Left colon (tissue), 2 donors: ENCODE measurements at regions not wholly inside any gene's neighbourhood (a gene's known extent, or its start where the extent isn't known, plus 50 kb on each side); places are given as distances from the start of the nearest gene placed in this dataset.

ENCODE experiments used
- ATAC-seq: fragments of 200-7000 bp; cut with Tn5 transposase; one replicate; pipeline ENCODE4 v1.9.1; 2020; ENCODE audit warnings: mild to moderate bottlenecking, moderate library complexity
- DNase-seq, 2 donors: peaks; one replicate each; pipeline ENCODE4 v3.0.0-alpha.2; 2020
- intact Hi-C, 2 donors: fragments of 100-400 bp; cut with DNase I in 1 of 2; cut with micrococcal nuclease in 1 of 2; formaldehyde crosslinking; loops; one replicate each; pipeline versions ENCODE4 v1.11.2 to v1.14.0; 2022; cut with DNase I, micrococcal nuclease
- donor health status: DM: no; HTN: no; CAD: no.
- donor health status: DM: yes; HTN: yes; CAD: no.

DNA sequence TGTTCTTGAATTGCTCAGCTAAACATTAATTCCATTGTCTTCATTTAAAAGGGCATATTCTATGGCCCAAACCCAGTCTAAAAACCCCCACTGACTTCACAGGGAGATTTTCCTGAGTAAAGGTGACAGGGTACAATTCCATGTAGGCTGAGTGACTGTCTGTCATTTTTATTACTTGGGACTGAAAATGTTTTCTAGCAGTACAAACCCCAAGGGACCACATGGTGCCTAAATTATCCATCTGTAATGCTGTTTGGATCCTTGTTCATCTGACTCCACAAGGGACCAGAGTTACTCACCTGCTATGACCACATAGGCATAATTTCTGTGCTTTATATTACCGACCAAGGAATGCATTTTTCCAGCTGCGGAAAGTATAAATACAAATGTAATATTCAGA, 349.1 kb downstream of the ZNF608 start:
- intact Hi-C loops = no loop called here
- ATAC-seq (no peak), DNase-seq (no peak)

DNA sequence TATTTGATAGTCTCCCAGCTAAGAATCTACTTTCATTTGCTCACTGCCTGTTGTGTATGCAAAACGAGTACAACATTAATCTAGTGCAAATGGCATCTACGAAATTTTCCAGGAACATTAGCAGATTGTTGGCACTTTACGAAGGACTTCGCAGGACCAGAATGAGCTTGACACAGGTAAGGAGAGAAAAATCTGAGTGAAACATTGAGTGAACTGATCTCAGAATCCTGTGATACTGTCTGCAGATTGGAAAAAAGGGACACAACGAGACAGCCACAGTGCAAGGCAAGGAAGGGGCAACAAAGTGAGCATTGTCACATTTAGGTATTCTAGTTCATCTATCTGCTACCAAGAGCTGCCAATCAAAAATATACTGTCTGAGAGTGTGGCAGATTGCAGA, 350.5 kb downstream of the ZNF608 start:
- ATAC-seq (no peak), DNase-seq (no peak)
- intact Hi-C loops = no loop called here

- no peak for DNase-seq
These were observed 351.2 kb downstream of the ZNF608 start for GRCh38 chr5:124395287-124395686.

GRCh38 chr5:124394700-124395245, 351.7 kb downstream of the ZNF608 start:
- ATAC-seq (no peak), DNase-seq (no peak)
- intact Hi-C loops = no loop called here

More at GRCh38 chr5:124395287-124395686, 351.2 kb downstream of the ZNF608 start:
- ATAC-seq = no peak
- intact Hi-C loops = no loop called here

DNA sequence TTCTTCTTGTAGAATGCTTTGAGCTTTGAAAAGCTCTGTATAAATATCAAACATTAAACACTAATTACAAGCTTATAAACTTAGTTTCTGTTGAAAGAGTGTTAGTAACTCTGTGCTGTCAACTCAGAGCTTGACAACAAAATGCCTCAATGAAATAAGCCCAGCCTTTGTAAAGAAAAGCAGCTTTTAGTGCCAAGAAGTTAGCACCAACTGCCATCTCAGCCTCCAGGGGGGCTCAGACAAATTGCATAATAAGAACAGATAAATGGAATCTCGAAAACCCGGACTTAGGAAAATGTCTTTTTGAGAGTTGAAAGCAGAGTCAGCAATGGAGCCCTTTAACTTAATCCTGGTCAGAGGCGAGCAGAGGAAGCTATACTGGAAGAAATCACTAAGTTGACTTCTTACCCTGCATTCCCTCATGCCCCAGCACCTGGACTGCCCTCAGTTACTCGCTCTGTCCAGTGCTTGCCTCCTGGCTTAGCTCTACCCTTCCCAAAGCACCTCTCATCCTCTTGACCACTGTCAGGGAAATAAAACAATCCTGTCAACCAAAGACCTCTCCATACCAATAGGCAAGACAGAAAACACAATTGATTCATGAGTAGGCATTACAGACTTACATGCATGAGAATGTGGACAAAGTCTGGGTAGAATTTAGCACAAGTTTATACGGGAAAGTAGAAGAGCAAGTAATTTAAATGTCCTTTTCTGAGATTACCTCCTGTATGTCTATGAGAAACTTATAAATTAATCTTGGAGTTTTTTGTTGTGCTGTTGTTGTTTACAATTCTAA, 352.7 kb downstream of the ZNF608 start:
- ATAC-seq (no peak), DNase-seq (no peak)
- intact Hi-C loops = no loop called here

DNA sequence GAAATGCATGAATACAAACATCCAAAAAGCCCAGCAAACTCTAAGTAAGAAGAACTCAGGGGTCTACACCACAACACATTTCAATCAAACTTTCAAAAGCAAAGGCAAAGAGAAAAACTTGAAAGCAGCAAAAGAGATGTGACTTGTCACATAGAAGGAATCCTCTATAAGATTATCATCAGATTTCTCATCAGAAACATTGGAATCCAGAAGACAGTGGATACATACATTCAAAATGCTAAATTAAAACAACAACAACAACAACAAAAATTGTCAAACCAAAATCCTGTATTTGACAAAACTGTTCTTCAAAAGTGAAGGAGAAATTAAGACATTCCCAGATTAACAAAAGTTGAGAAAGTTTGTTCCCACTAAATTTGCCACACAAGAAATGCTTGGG, 362.7 kb downstream of the ZNF608 start:
- ATAC-seq = no peak
- intact Hi-C loops = no loop called here
- no peak for DNase-seq

DNA sequence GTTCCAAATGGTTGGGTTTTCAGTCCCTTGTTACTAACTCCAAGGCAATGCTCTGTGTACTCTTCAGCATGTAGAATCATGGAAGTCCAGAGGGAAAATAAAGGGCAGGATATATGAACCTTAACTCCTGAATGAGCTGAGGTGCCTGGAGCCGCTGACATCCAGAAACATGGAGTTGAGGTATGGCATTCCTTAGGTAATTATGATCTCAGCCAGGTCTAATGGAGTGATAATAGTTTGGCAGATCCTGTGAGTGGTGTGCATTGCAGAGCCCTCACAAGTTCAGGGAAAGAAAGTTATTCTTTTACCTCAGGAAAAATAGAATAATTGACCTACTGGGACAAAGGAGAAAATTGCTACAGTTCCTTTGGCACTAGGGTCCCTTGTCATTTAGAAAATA, 369.1 kb downstream of the ZNF608 start:
- no peak for ATAC-seq
- no peak for DNase-seq
- intact Hi-C loops = no loop called here

GRCh38 chr5:124373883-124374282, 372.6 kb downstream of the ZNF608 start:
- ATAC-seq = no peak
- intact Hi-C loops = no loop called here
- DNase-seq = no peak

DNA sequence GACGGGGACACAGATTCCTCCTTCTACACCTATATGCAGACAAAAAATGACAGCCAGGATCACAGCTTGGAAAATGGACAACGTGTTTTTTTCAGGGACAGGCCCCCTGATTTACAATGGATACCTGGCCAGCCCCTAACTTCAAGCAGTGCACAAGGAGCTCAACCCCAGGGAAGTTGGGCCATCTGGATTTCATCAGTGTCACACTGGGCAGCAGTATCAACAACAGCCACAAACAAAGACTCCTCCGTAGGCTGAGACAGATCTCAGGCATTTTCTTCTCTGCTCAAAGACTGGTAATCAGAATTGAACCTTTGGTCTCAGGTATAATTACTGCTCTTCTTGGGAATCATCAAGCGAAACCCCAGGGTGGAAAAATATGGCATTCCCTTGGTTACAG, 374.0 kb downstream of the ZNF608 start:
- intact Hi-C loops = no loop called here
- DNase-seq = no peak
- ATAC-seq = no peak

DNA sequence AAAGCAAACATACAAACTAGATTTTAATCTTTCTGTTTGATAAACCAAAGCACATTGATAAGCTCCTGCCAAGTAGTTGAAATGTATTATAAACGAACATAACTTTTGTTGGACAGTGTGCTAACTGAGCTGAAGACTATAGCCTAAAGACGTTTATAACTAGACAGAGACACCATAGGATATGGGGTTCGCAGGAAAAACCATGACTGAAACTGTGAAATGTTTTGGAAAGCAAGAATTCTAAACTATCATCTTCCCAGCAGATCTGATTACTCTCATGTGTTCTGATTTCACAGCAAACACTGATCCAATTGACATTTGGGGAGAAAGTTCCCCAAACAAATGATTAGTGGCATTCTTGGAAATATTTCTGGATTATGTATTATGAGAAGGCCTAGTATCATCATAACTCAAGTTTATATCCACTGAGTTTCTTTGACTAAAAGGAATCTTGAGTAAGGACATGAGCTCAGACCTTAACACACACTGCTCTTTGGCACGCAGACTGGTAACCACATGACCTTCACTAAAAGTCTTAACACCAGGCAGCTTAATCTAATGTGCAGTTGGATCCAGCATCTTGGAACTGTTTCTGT, 375.2 kb downstream of the ZNF608 start:
- intact Hi-C loops = no loop called here
- DNase-seq (peak in 1 of 2 donors; percentile 14), ATAC-seq (no peak)

GRCh38 chr5:124370601-124371000, 375.8 kb downstream of the ZNF608 start:
- DNase-seq (no peak), ATAC-seq (no peak)
- intact Hi-C loops = no loop called here

GRCh38 chr5:124365361-124365801, 381.1 kb downstream of the ZNF608 start:
- intact Hi-C loops = no loop called here
- no peak for DNase-seq
- no peak for ATAC-seq

DNA sequence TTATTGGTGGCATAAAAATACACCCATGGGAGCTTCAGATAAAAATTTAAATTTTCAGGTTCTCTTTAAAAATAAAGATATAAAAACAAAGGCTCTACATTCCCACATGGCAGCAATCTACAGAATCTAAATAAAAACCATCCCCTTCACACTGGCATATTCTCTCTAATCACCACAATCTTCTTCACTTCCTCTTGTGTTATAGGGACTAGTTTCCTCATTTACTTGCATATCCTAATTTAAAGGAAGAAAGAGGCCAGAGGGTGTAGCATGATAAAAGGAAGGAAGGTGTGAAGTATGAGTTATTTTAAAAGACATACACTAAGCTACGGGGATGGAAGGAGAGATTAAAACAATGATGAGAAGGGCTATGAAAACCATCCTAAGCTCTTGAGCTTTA, 390.5 kb downstream of the ZNF608 start:
- intact Hi-C loops = no loop called here
- ATAC-seq = no peak
- DNase-seq = no peak

DNA sequence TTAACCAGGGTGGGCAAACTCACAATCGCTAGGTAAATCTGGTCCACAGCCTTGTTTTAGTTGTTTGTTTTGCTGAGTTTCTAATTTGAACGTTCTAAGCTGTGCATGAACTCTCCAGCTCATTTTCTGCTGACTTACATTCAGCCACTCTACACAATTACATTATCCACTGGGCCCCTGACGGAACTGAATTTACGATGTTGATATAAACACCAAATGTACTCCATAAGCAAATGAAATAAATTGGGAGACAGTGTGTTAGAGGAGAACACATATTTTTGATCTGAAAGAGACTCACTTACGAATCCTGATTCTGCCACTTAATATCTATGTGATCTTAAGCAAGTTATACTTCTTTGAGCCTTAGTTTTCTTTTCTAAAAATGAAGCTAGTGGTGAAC, 393.4 kb downstream of the ZNF608 start:
- ATAC-seq = no peak
- DNase-seq = no peak
- intact Hi-C loops = no loop called here

GRCh38 chr5:124352312-124352711, 394.1 kb downstream of the ZNF608 start:
- ATAC-seq (no peak), DNase-seq (no peak)
- intact Hi-C loops = no loop called here

DNA sequence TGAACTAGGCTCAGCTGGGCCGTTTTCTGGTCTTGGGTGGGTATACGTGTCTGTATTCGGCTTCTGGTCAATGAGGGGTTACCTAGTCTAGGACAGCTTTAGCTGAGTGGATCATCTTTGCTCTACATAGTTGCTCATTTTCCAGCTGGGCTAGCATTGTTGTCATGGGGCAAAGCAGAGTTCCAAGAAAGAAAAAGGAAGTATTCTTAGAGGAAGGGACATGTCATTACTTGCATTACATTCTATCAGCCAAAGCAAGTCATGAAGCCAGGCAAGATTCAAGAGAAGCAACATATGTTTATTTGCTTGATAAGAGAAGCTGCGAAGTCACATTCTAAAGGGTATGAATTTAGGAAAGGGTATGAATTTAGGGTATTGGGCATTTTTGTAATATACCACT, 396.5 kb downstream of the ZNF608 start:
- DNase-seq = no peak
- ATAC-seq = no peak
- intact Hi-C loops = no loop called here

GRCh38 chr5:124343451-124343867, 403.0 kb downstream of the ZNF608 start:
- no peak for DNase-seq
- no peak for ATAC-seq
- intact Hi-C loops = no loop called here

- intact Hi-C loops = no loop called here
- no peak for DNase-seq
- no peak for ATAC-seq
These were observed 403.5 kb downstream of the ZNF608 start for GRCh38 chr5:124342986-124343385.

DNA sequence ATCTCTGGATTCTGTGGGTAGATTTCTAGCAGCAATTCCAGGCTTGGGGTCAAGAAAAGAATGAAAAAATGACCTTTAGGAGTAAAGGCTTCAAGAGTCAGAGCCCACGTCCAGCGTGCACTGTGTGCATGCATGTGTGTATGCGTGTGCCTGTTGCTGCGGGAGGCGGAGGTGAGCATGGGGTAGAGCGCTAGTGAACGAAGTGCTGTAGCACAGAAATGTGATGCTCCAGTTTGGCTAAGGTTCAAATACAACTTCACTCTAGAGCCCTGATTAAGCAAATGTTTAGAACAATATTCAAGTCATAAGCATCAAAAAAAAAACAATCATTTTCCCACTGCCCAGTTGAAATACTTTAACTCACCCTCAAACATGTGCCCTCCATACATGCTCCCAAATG, 403.9 kb downstream of the ZNF608 start:
- intact Hi-C loops = no loop called here
- ATAC-seq (no peak), DNase-seq (no peak)

- intact Hi-C loops = no loop called here
- no peak for ATAC-seq
These were observed 404.4 kb downstream of the ZNF608 start for GRCh38 chr5:124342027-124342471.

More at GRCh38 chr5:124342027-124342471, 404.4 kb downstream of the ZNF608 start:
- DNase-seq = no peak
